Activated T-helper 9 cell treated with anti-CD3 and anti-CD28 coated beads, Interleukin-2, amount 50 U/mL, for 16 hours (primary cell): ENCODE measurements at regions not wholly inside any gene's neighbourhood (a gene's known extent, or its start where the extent isn't known, plus 50 kb on each side); places are given as distances from the start of the nearest gene placed in this dataset.

Experiments
- DNase-seq: peaks from one replicate; pipeline ENCODE4 v3.0.0-alpha.2; 2020; ENCODE audit warnings: low read depth

DNA sequence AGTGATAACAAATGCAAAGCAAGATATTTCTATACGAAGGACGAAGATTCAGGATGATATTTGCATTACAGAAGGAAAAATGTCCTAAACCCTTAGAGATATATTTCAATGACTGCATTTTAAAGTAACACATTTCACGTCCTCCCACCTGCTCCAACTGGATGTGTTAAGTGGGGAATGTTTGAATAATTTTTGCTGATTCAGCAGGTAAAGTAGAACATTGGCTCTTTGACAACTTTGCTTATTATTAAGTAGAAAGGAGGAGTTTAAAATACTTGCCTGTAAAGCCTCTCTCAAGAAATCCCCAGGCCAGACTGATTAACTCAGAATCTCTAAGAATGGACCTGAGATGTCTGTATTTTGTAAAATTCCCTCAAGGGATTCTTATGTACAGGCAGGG is 1165.2 kb upstream of the PRKX start:
- DNase-seq: no peak

DNA sequence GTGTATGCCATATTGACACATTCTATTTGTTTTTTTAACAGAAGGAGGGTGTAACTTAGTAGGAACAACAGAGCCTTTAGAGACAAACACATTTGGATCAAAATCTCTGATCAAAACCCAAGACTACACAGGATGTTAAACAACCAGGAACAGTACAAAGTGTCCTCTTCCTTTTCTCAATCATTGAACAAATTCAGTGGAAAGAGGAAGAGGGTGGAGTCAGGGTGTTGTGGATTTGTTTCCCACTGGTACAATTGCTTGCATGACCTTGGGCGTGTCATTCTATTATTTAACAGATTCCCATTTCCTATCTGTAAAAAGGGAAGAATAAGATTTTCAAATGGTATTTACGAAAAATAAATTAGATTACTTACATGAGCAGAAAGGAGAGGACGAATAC is 1162.8 kb upstream of the PRKX start:
- no peak for DNase-seq

DNA sequence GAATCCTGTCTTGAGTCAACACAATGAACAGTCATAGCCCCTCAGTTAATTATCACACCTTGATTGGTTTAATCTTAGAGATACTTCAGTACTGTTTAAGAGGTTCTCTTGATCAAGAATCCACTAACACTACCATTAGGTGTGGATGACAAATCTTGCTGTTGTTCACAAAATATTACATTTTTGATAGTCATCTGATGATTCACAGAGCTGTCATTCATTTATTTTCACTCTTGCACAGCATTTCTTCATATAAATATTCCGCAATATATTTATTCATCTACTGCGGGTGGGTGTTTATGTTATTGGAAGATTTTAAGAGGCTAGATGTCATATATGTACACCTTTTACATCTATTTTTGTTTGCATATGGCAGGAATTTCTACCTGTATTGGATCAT is 1138.1 kb upstream of the PRKX start:
- DNase-seq: no peak

DNA sequence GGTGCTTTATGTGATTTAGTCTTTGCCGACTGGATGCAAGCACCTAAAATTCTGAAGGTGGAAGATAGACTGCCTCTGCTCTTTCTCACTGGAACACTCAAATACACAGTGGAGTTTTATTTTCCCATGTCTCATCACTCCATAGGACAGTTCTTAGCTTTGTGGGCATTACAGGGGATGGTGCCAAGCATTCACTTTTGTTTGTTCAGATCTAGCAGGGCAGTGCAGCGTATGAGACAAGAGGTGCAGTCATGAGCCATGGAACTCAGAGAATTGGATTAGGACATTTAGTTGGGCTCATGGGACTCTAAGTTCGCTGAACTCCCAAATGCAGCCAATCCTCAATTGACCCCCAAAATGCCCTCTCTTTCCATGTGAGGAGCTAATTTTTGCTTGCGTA is 1136.9 kb upstream of the PRKX start:
- no peak for DNase-seq

DNA sequence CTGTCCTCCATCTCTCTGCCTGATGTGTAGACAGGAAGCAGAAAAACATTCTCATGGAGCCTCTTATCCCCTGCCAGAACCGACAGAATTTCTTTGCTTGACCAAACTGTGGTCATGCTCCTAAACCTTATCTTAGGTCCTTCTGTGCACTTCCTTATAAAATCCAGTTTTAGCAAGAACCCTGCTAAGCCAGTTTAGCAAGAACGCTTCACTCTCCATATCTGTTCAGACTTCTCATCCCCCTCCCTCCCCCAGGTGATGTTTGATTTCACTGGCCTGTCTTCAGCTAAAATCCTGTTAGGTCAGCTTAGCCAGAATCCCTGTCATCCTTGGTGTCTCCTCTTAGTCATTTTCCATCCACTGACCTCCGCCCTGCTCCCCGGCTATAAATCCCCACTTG is 1130.9 kb upstream of the PRKX start:
- DNase-seq: no peak

DNA sequence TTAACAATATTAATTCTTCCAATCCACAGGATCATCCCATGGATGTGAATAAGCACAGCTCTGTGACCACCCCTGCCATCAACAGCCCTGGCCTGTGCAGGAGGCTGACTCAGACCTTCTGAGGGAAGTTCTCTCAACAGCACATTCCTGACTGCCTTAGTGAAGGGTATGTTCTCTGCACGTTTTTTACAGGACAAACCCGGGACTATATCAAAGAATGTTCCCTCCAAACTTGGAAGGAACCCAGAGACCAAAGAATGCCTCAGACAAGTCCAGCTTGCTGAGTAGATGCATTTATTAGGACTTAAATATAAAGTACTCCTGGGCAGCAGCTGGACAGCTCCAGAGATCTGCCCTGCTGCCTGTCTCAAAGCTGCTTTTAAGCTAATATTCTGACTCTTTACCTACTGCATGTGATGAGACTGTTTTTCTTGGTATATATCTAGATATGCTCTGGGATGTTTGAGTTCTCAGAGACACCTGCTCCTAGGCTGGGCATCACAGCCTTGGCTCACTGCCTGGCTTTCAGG is 1127.8 kb upstream of the PRKX start:
- DNase-seq: no peak

DNA sequence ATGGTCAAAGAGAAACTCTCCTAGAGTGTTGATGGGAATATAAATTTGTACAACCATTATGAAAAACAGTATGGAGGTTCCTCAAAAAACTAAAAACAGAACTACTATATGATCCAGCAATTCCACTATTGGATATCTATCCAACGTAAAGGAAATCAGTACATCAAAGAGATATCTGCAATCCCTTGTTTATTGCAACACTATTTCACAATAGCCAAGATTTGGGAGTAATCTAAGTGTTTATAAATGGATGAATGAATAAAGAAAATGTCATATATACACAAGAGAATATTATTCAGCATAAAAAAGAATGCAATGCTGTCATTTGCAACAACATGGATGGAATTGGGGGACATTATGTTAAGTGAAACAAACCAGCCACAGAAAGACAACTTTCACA is 1118.1 kb upstream of the PRKX start:
- no peak for DNase-seq

DNA sequence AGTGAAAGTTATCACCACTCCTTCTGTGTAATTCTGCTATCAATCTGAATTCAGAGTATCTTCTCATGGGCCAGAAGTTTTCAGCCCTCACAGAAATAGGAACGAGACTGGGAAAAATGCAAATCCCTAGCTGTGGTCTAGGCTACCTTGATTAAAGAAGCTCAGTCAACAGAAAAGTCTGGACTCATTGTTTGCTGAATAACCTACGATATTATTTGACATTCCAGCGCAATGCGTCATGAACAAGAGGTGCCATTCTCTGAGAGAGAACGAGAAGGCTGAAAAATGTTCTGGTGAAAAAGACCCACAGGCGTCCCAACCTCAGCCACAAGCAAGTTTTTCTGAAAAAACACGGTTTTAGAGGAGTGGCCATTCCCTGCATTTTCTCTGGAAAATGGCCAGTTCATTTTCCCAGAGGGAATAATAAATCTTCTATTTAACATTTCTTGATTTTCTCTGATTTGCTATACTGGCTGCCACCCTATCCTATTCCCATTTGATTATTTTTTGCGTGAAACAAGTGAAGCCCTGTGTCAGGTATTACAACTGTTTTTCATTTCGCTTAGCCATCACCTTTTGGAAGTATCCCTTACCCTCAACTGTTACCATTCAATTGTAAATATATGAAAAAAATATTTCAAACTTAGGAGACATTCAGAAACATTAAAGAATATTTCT is 1117.6 kb upstream of the PRKX start:
- DNase-seq: no peak

DNA sequence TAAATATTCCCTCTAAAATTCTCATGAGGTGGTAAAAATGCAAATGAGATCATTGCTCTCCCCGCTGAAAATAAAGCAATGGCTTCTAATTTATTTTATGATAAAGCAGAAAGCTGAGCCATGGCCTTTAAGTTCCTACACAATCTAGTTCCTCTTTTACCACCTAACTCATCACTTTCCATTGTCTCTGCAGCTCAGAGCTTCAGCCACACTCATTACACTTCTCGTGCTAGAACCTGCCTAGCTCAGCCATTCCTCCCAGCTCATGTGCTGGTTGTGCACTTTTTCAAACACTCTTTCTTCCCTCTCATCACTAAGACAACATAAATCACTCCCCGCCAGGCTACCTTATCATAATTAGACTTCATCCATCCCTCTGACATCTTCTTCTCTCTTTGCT is 1112.1 kb upstream of the PRKX start:
- no peak for DNase-seq

DNA sequence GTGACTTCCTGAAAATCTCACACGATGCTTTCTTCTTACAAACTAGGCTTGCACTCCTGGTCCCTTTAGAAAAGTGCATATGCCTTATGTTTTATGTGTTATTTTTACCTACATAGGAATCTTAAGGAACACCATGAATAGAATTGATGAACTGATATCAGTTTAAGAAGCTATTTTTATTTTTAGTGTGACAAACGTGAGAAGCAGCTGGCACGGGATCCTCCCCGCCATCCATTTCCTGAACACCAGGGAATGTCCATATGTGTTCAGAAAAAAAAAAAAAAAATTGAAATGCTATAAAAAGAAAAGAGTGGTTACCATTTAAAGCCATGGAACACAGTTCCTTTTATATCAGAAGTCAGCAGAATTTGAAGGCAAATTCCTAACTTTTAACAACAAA is 1096.1 kb upstream of the PRKX start:
- DNase-seq: no peak

DNA sequence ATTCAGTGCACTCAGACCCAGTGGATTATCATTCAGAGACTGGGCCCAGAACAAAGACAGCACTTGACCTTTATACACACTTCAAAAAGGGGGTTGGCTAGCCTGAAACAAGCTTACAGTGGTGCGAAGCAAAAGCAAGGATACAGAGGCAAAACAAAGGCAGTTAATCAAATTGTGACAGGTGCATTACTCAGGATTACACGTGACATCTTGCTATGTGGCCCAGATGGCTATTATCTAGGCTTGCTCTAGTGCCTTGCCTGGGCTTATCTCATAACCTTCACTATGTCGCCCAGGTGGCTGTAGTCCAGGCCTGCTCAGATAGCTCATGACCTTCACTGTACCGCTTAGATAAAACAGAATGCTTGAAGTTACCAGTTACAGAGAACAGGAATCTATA is 1092.1 kb upstream of the PRKX start:
- DNase-seq: no peak

DNA sequence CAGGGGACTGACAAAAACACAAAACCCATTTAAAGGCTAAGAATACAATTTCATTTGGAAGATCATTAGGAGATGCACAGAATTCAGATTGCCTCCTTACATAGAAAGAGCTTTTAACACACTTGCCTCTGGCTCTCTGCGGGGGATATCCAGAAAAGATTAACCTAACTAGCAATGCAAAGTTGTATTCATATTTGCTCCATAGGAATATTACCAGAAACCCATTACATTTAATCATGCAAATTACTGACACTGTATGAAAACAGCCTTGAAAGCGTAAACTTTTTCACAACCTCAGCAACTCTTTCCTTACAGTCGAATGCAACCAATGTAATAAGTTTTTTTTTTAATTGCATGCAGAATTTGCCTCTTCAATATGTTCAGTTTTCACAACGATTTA is 1087.3 kb upstream of the PRKX start:
- no peak for DNase-seq

DNA sequence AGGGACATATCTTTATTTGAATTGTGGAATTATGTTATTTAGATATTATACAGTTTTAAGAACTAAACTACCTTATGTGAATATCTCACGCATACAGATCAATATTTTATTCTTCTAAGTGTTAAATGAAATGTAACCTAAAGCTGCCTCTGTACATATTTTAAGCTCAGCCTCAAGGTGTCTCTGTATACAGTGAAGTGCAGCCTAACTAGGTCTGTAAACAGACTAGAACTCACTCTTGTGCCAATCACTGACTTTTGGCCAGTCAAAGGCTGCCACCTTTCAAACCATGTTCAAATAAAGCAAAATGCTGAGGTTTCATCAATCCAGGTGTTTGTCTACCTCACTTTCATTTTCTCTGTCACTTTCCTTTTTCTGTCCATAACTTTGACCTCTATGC is 1074.5 kb upstream of the PRKX start:
- no peak for DNase-seq

DNA sequence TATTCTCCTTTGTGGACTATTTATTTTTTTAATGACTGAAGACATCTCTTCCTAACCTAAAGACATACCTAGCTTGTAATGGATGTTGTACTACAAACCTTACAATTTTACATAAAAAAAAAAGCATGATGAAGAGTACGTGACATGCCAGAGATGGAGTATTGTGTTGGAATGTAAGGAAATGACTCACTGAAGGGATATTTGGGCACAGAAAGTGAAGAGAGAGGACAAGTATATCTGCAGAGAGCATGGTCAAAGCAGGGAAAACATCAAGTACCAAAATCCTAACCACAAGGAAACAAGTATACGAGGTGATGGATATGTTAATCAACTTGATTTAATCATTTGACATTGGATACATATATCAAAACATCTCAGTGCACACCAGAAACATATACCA is 1051.4 kb upstream of the PRKX start:
- DNase-seq: no peak

DNA sequence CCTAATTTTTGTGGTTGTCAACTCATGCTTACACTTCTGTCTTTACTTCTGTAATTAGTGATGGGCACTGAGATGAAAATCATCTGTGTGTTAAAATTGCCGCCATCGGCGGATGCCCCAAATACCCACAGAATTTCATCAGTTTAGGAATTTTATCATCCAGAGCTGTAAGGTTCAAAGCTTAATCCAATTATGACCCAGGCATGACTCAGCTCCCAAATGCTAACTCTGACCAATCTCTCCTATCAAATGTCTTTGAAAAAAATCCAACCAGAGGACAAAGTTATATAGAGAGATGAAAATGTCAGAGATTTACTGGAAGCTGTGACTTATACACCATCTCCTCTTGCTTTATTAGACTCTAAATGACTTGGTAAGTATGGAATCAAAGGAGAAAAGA is 1048.7 kb upstream of the PRKX start:
- DNase-seq: no peak

DNA sequence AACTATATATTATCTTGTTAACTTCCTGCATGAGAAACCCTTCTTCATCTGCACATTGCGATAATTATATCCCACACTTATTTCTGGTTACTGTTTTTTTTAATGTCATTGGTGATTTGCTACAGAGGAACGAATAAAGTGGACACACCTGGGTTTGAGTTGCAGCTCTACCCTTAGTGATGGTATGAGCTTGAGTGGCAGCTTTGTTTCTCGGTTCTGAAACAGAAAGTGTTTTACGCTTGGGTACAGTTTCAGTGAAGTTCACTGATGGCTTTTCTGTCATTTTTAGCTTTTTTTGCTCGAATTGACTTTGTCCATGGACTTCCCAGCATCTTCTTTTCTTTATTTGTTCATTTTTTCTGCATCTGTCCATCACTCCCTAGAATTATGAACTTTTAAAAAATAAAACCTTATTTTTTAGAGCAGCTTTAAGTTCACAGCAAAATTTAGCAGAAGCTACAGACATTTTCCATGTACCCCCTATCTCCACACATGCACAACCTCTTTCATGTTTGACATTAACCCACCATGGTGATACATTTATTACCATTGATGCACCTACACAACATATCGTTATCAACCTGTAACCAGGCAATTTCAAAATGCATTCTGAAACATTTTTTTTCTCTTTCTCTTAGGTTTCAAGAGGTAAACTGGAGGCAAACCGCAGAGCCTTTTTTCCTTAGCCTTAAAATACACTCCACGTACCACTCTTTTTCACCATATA is 1041.6 kb upstream of the PRKX start:
- no peak for DNase-seq

DNA sequence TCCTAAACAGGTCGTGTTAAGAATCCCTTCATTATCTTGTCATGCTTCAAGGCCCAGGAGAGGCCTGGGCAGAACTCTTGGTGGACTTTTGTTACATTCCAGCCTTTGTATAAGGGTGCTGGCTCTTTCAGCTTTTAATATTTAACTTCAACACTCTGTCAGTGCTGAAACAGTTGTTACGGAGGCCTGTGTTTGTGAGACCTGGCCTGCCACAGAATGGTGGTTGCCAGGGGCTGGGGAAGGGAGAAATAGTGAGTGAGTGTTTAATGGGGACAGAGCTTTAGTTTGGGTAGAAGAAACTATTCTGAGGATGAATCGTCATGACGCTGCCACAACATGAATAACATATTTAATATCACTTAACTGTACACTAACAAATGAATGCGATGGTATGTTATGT is 1027.6 kb upstream of the PRKX start:
- no peak for DNase-seq

DNA sequence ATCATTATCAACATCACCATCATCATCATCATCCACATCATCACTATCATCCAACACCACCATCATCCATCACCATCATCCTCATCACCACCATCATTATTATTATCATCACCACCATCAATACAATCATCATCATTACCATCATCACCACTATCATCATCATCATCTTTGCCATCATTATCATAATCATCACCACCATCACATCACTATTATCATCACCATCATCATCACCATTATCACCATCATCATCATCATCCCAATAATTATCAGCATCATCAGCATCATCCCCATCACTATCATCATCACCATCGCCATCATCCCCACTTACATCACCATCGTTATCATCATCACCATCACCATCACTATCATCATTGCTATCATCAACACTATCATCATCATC is 1021.9 kb upstream of the PRKX start:
- no peak for DNase-seq

DNA sequence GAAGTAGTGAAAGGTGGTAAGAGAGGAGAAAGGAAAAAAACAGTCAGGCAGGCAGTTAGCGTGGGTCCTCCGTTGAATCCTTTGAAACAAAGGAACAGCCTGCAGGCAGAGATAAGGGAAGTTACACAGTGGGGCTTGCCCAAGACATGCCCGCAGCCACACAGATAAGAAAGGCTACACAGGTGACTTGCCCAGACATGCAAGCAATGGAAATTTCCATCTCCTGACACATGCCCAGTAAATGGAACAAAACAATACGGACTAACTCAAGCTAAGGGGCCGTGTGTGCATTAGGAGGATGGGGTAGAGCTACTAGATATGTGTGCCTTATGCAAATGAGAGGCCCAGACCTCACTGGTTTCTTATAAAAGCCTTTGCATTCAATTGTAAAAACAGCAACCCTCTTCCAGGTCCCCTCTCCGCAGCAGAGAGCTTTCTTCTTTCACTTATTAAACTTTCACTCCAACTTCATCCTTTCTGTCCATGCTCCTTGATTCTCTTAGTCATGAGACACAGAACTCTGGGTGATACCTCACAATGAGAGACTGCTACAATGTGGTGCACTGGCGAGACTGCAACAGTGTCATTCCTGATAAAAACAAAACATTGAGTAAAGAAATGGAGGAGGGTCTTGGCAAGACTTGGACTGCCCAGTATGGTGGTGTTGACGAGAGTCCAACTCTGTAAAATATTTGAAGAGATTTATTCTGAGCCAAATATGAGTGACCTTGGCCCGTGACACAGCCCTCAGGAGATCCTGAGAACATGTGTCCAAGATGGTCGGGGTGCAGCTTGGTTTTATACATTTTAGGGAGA is 997.4 kb upstream of the PRKX start:
- no peak for DNase-seq

DNA sequence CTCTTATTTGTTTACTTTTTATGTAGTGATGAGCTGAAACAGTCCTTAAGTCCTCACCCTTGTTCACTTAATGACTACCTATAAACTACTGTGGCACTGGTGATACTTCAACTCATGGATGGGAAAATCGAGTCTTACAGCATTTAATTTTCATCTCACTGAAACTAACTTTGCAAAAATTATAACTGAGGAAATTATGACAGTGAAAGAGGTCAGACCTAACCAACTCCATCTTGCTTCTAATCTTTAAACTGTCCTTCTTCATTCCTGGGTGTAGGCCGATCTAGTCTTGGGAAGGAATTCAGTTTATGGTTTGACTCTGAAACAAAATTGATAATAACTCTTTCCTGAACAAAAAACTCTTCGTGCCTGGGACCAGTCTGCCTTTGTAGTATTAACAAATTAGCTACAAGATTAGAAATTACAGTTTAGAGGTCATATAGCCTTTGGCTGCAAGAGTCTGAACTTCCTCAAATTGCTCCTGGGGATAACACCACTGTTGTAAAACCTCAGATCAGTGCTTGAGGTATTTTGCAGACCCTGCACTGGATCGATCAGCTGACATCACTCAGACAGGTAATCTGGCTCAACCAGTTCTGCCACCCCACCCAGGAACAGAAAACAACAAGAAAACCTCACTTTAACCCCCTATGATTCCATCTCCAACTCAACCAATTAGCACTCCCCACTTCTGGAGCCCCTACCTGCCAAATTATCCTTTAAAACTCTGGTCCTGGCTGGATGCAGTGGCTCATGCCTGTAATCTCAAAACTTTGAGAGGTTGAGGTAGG is 995.7 kb upstream of the PRKX start:
- DNase-seq: no peak

DNA sequence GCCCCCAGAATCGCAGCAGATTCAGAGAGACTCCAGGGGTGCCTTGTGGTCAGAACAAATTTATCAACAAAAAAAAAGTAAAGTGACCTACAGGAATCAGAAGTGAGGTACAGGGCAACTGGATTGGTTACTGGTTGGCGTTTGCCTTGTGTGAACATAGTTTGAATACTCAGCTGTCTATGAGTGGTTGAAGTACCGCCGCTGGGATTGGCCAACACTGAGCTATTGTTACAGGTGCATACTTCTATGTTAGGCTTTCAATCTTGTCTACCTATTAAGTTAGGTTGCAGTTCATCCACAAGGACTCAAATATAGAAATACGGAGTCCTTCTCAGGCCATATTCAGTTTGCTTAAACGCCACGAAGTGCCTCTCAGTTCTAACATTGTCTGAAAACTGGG is 993.5 kb upstream of the PRKX start:
- DNase-seq: no peak

DNA sequence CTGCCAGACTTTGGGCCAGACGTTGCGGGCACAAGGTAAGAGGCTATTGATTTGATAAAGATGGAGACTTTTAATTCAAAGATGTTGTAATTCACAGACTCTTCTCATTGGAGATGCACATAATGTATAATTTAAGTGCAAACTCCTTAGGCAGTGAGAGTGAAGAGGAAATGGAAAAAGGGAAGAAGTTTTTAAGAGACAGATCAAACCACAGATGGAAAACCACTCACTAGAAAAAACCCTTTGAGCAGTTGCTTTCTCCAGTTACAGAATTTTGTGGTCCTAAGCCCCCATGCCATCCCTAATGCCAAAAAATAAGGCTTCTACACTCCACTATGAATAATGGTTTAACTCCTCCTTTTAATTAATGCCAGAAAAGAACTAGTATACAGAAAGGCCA is 977.1 kb upstream of the PRKX start:
- no peak for DNase-seq
